Left ventricle myocardium superior (tissue), 1 donor: ENCODE measurements at regions not wholly inside any gene's neighbourhood (a gene's known extent, or its start where the extent isn't known, plus 50 kb on each side); places are given as distances from the start of the nearest gene placed in this dataset.
A peak's percentile ranks its signal among the peaks of the same experiment; 100 is the strongest.

ENCODE experiments used
- ATAC-seq: fragments of 200-7000 bp; cut with Tn5 transposase; one replicate; pipeline ENCODE4 v1.9.1; 2020; ENCODE audit warnings: mild to moderate bottlenecking, moderate library complexity
- DNase-seq: peaks from one replicate; pipeline ENCODE4 v3.0.0-alpha.2; 2020
- intact Hi-C: fragments of 100-400 bp; cut with micrococcal nuclease; formaldehyde crosslinking; loops from one replicate; pipeline ENCODE4 v1.11.0; 2022
- donor health status: DM: no; HTN: yes; CAD: no; lungs with severe emphysema.

DNA sequence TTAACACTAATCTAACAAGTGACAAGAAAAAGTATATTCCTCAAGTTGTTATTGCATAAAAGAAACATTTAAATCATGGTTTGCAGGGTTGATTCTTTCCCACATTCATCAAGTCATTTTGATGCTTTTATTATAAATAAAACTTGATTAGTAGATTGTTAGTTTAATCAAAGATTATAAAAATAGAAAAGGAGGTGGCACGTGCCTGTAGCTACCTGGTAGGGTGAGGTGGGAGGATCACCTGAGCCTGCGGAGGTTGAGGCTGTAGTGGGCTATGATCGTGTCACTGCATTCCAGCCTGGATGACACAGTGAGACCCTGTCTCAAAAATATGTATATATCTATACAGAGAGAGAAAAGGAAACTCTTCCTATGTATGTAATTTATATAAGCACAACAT, 433.2 kb upstream of the RGS6 start:
- intact Hi-C loops: no loop called here
- ATAC-seq: no peak

DNA sequence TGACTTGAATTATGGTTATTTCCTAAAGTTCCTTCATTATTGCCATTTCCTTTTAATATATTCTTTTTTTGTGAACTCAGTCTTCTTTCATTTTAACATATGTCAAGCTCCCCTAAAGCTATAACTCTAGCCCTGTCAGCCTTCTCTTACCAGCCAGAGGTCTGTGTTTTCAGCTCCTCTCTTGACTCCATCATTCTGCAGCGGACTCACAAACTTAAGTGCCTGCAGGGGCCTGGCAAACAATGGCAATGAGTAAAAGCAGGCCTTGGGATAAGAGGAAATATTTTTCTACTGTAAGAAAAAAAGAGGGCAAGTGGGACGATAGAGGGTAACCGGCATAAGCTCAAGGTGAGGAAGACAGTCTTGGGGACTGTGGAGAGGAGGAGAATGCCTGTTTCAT, 424.5 kb upstream of the RGS6 start:
- intact Hi-C loops: no loop called here
- ATAC-seq: no peak
- no peak for DNase-seq

More for the DNA sequence above, 433.2 kb upstream of the RGS6 start:
- DNase-seq: no peak

DNA sequence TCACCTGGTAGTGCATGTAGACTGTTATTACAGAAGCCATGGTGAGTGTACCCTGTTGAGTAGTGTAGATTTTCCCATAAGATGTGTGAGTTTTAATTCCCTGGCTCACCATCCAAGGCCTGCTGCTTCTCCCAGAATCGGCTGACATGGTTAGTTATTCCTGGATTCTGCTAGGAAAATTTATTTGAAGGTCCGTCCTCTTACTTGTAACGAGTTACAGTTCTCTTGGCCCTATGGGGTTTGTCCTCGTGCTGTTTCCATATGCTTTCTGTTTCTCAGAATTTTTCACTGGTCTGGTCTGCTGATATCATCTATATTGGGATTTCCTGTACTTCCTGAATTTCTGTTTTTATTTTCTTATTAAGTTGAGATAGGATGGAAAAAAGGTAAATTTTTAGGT, 423.3 kb upstream of the RGS6 start:
- intact Hi-C loops: no loop called here
- ATAC-seq (no peak), DNase-seq (no peak)

DNA sequence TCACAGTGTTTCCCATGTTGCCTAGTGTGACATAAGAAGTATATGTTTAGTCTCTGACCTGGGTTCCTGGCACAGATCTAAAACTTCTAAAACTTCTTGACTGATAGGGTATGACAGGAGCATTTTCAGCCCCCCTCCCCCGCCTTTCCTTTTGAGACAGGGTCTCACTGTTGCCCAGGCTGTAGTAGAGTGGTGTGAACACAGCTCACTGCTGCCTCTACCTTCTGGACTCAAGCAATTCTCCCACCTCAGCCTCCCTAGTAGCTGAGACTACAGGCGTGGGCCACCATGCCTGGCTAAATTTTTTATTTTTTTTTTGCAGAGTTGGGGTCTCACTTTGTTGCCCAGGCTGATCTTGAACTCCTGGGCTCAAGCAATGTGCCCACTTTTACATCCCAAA, 421.1 kb upstream of the RGS6 start:
- intact Hi-C loops: no loop called here
- no peak for DNase-seq
- no peak for ATAC-seq

DNA sequence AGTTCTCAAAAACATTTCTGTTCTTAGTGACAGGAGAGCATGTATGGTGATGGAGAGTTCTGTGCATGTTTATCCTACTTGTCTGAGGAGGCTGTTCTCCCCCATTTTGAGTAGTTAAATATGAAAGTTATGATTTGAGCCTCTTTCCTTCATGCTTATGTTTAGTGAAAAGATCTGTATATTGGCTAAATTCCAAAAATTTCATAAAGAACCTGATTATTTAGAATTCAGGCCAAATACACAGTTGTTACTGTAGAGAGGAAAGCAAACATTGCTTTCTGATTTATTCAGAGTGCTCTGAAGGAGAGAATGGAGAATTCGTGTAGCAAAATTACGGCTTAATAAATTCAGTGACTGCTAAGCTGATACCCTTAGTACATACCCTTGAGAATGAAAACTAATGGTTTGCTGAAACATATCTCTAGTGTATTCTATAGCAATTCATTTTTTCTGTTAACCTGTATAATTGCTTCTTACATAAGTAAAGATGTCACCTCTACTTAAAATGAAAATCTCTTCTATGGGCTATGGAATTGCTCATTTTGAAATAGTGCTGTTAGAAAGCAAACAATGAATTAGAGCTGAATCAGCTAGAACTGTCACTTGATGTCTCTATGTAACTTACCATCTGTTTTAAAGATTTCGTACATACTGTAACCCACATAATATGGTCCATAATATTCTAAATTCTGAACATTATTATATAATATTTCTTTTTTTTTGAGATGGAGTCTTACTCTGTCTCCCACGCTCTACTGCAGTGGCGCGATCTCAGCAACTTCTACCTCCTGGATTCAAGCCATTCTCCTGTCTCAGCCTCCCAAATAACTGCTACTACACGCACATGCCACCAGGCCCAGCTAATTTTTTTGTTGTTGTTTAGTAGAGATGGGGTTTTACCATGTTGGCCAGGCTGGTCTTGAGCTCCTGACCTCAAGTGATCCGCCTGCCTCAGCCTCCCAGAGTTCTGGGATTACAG, 417.0 kb upstream of the RGS6 start:
- no peak for ATAC-seq
- no peak for DNase-seq
- intact Hi-C loops: no loop called here

DNA sequence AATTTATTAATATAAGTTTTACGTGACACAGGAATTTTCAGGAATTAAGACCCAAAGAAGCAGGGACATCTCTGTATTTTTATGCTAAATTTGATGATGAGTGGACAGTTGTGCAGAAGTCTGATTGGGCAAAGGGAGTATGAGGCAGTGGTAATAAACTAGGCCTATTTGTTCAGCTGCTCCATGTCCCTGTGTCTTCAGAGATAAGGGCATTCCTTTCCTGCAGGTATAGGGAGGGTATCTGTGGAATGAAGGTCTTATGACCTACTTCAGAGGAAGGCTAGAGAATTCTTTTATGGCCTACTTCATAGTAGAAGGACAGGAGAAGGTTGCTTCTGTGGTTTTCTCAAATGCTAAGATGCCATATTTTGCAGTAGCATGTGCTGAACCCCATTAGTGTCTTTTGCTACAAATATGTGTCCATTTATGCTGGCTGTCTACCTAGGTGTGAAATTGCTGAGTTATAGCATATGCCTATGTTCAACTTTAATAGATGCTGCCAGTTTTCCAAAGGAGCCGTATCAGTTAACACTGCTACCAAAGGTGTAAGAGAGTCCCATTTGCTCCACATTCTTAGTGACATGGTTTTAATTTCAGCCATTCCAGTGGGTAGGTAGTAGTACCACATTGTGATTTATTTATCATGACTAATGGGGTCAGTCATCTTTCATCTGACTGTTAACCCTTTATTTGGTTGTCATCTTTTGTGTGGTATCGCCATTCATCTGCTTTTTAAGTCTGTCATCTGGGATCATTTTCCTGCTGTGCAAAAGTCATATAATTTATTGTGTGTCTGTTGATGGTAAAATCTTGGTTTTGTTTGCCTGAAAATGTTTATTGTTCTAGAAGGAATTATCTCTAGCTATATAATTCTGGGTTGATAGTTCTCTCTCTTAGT, 410.7 kb upstream of the RGS6 start:
- ATAC-seq (no peak), DNase-seq (no peak)
- intact Hi-C loops: no loop called here

DNA sequence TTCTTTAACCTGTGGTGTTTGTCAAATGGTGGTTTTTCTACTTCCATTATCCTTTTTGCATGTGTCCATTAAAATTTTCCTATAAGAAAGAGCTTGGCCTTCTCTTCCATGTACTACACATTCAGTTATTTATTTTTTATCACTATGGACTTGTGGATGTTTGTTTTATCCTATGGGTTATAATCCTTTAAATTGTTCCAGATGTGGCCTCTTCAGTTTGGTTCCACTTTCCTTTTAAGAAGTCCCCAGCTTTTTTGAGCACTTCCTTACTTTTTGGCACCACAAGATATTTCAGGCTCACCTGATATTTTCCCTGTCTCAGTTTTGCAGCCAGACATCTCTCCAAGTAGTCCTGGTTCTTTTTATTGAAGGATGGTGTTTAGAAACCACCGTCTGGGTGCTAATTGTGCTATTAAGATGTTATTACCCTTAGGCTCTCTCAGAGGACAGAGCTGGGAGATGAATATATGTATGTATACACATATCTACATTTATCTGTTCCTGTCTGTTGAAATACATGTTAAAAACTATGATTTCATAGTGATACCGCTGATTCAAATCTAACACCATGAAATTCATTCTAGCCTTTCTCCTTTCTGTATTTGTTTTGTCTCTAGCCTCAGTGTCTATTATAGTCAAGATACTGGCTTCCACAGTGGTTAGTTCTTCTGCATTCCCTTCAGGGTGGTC, 408.5 kb upstream of the RGS6 start:
- ATAC-seq: no peak

DNA sequence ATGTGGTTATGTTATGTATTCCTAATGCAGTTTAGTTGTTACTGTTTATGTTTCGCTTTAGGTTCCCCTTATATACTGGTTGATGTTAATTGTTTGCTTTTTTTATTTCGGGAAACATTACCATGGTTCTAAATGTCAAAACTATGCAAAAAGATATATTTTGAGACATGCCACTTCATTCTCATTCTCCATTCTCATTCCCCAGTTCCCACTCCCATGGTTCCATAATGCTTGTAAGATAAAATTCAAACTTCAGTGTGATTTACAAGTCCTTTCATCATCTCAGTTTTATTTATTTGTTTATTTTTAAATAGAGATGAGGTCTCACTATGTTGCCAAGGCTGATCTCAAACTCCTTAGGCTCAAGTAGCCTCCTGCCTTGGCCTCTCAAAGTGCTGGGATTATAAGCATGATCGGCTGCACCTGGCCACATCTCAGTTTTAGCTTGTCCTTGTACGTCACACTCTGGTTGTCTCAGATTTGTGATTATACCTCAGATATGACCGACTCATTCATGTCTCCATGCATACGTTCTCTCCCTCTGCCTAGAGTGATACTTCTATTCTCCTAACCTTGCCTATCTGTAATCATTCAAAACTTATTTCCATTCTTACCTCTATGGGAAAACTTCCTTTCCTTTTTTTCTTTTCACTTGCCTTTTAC, 407.8 kb upstream of the RGS6 start:
- intact Hi-C loops: no loop called here
- DNase-seq (no peak), ATAC-seq (no peak)

More for the DNA sequence above, 408.5 kb upstream of the RGS6 start:
- intact Hi-C loops: no loop called here
- DNase-seq: no peak

DNA sequence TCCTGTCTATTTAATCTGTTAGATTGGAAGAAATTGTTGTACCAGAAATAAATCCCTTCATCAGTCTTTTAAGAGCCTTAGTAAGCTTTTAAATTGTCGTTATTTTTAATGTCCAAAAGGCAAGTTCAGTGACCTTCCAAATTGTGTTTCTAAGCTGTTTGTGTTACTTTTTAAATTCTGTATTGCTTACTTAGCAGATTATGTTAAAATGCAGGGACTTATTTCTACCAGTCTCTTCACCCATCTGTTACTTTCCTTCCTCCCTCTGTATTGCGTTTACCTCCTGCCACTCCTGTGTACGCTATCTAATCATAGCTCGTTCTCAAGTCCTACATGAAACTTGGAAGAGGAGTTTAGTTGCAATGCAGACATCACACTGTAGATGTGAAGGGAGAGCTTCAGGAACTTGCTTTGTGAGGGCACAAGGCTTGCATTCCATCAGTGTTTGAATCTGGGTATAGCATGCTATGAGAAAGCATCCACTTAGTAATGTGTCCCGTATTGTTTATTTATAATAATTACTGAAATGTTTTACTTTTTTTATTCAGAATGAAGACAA, 406.5 kb upstream of the RGS6 start:
- intact Hi-C loops: no loop called here
- no peak for ATAC-seq
- no peak for DNase-seq

DNA sequence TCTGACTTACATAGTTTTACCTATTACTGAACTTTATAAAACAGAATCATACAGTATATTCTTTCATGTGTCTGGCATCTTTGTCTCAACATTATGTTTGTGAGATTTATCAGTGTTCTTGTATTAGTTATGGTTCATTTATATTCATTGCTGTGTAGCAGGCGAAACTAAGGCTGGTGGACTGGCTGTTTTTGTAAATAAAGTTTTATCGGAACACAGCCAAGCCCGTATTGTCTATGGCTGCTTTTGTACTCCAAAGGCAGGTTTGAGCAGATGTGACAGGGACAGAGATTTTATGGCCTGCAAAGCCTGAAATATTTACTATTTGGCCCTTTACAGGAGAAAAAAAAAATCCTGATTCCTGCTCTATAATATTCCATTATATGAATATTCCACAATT, 405.8 kb upstream of the RGS6 start:
- intact Hi-C loops: no loop called here
- DNase-seq (no peak), ATAC-seq (no peak)

DNA sequence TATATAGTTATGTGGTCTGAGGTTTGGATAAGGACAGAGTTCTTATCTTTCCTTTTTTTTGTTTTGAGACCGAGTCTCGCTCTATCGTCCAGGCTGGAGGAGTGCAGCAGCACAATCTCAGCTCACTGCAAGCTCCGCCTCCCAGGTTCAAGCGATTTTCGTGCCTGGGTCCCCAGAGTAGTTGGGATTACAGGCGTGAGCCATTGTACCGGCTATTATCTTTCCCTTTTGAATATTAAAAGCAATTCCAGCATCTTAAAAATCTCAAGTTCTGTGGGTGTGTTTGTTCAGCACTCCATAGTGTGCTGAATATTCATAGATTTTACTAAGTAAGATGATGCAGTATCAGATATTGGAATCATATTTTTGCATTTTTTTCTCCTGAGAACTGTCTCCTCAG, 404.4 kb upstream of the RGS6 start:
- ATAC-seq: no peak

DNA sequence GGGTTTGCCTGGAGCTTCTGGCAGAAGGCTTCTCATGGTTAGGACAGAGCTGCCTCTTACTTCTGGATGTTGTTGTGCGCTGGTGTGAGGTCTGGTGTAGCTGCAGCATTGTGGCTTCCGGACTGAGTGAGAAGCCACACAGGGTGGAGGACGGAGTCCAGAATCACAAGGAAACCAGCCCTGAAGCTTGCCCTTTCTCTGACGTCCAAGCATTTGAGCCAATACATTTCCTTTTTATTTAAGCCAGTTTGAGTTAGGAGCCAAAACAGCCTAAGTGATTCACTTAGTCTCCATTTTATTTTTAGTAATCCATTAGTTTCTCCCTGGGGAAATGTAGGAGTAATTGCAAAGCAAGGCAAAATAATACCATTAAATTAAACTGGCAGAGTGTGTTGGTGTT, 402.4 kb upstream of the RGS6 start:
- DNase-seq (no peak), ATAC-seq (peak; percentile 77)
- intact Hi-C loops: no loop called here

More for the DNA sequence above, 404.4 kb upstream of the RGS6 start:
- intact Hi-C loops: no loop called here
- DNase-seq: no peak

DNA sequence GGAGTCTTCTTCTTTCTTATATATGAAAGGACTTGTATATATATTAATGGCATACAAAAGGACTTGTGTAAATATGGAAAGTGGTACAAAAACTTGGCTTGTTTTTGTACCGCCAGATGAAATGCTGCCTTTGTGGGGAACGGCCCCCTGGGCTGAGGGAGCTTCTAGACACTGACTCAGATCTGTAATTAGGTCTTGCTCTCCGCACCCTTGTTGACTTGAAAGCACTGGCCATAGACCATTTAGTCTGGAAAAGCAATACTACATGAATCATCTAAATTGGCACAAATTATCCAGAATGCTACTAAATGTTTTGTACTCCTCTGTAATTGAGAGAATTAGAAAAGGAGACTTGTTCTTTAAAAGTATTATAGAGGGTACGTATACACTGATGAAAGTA, 399.9 kb upstream of the RGS6 start:
- ATAC-seq (no peak), DNase-seq (no peak)
- intact Hi-C loops: no loop called here

DNA sequence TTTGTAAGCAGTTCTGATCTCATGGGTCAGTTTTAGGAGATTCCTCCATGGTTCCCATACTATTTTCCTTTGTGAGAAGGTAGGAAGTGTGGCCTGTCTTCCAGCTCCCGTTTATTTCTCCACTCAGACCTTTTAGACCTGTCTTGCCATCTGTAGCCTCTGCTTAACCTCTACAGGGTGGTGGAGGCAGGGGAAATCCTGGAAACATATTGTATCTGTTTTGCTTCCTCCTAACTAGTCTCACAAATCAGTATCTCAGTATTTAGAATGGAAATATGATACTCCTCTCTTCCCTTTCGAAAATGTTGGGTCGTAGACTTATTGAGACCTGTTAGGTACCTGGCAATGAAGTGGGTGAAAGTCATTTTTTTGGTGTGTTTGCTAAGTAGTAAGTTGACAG, 399.4 kb upstream of the RGS6 start:
- intact Hi-C loops: no loop called here
- no peak for ATAC-seq
- no peak for DNase-seq

DNA sequence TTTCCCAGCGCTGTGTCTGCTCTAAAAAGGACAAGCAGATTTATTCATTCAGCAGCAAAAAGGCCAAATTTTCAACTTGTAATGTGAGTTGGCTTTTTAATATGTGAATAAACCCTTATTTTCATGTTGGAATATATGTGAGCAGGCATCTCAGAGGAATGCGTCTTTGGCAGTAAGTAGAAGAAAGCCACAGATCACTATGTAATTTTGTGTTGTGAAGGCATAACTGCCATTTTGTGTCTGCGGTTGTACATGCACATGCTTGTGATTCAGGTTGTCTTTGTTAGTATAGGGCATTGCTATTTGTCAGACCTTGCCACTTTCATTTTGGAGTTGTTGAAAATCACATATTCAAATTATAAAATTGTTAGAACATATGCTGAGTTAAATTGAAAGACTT, 398.8 kb upstream of the RGS6 start:
- intact Hi-C loops: no loop called here
- ATAC-seq (no peak), DNase-seq (no peak)

DNA sequence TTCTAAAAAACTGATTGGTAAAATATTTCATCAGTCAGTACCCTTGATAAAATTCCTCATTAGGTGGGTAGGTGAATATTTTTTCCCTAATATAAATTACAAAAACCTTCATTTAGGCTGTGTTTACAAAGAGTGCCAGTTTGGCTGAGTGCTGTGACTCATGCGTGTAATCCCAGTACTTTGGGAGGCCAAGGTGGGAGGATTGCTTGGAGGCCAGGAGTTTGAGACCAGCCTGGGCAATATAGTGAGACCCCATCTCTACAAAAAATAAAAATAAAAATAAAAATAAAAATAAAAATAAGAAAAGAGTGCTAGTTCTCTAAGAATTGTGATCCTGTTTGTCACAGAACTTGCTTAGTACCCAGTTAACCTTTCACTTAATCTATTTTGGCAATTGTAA, 398.4 kb upstream of the RGS6 start:
- intact Hi-C loops: no loop called here
- no peak for DNase-seq
- ATAC-seq: no peak

DNA sequence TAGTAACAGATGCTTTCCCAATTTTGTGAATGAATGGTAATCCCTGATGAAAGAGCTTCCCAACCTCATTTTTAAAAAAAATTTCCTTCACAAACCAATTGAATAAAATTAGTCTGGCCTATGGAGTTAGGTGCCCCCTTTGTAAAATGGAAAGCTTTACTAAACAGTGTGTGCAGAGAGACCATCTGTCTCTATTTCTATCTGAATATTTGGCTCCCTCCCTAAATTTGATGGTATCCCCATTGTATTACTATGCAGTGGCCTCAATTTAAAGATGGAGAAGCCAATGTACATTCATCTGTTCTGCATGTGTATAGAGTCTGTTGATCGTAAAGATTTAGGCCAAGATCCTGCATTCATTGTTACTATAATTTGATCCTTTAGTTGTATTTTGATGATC, 397.7 kb upstream of the RGS6 start:
- no peak for ATAC-seq
- intact Hi-C loops: no loop called here

DNA sequence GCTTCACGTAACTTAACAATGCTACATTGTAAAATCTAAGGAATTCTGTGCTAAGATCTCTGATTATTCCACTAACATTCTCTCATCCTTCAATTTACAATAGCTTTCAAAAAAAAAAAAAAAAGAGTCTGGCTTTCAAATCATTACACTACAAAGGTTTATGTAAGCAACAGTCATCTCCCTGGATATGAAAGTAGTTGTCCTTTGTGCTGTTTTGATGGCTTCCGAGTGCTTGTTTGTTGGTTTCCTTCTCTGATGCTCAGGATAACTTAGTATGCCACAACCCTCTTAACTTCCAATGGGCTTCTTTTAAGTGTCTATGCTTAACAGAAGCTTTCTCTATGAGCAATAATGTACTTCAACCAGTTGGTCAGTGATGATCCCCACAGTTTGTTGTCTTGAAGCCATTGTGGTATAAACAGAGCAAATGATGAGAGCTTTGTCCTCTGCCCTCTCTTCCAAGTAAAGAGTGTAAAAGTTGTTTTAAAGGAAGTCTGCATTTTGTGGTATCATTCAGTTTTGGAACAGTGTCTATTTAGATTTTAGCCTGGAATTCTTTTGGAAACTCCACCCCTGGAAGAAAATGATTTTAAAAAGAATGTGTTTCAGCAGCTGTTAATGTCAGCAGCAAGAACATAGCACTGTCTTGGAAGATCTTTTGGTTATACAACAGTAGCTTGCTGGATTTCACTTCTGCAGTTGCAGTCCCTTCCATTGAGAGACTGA, 396.1 kb upstream of the RGS6 start:
- no peak for ATAC-seq

More for the DNA sequence above, 397.7 kb upstream of the RGS6 start:
- no peak for DNase-seq

More for the DNA sequence above, 396.1 kb upstream of the RGS6 start:
- intact Hi-C loops: no loop called here
- DNase-seq: no peak
